NCI-H748 (cell line): ENCODE measurements at regions not wholly inside any gene's neighbourhood (a gene's known extent, or its start where the extent isn't known, plus 50 kb on each side); places are given as distances from the start of the nearest gene placed in this dataset.
A peak's percentile ranks its signal among the peaks of the same experiment; 100 is the strongest.

ENCODE experiments used
- DNase-seq: peaks from one replicate; lab custom pipeline; 2025; ENCODE audit not compliant: unreplicated experiment; lab: John Stamatoyannopoulos, UW

DNA sequence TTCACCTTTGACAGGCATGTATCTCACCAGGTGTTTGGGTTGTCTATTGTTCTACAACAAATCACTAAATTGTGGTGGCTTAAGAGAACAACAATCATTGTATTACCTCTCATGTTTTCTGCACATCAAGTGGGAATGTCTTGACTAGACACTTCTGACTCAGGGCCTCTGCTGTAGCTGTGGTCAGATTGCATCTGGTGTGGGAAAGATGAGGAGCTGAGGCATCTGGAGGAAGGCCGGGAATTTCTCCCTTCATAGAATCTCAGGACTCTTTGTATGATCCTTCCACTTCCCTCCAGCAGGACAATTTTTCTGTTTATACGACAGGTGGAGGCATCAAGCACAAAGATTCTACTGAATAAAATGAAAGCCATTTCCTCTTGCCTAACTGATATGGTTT, 511.8 kb upstream of the NBEA start:
- peak; percentile 40 for DNase-seq

DNA sequence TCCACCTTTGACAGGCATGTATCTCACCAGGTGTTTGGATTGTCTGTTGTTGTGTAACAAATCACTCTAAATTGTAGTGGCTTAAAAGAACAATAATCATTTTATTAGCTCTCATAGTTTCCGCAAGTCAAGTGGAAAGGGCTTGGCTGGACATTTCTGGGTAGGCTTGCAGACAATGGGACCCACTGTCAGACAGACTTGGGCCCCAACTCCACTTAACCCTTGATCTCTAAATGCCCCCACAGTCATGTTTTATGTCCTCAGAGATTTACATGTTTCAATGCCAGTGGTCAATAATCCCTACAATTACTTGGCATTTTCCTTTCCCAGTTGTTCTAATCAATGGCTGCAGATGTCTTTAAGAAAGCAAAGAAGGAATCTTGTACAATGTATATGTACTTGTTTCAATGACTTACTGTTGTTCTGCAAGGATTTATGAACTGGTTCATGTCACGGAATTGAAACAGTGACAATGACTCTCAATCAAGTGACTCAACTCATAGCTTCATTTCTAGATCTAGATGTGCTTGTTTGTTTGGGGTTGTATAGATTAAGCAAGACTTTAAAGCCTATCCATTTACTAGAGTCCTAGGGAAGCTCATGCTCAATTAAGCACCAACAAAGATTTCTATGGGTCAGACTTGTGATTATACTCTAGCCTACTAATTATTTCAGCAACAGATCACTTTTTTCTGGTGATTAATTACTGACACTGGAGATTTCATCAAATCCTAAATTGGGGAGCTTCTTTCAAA, 510.1 kb upstream of the NBEA start:
- DNase-seq, result peak; percentile 97

DNA sequence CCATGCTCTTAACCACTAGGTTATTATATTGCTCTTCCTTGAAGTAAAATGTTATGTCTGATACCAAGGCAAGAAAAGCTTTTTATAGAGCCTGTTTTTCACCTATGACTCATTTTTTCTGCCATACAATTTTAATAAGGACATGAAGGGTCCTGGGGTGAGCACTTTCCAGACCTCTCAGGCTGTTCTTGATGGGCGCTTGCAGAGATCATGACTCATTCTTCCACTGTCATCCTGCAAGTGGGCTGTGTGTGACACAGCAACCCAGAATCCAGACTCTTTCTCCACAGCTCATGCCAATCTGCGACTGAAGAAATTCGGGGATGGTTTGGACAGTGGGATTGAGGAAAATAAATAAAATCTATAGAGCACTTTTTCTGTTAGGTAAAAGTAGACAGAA, 506.7 kb upstream of the NBEA start:
- no peak for DNase-seq

DNA sequence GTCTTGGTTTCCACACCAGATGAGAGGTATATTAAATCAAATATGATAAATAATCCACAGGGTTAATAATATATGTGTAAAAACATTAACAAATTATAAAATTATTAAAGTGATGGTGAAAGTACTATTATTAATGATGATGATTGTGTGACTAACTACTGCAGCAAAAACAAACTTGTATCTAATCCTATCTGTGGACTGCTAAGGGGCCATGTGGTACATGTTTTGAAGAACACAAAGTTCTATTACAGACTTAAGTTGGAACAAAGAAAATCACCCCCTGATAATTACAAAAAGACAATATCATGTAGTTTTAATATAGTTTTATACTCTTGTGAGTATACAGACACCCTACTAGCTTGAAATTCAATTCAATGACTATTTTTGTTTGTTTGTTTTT, 504.2 kb upstream of the NBEA start:
- DNase-seq, result no peak

DNA sequence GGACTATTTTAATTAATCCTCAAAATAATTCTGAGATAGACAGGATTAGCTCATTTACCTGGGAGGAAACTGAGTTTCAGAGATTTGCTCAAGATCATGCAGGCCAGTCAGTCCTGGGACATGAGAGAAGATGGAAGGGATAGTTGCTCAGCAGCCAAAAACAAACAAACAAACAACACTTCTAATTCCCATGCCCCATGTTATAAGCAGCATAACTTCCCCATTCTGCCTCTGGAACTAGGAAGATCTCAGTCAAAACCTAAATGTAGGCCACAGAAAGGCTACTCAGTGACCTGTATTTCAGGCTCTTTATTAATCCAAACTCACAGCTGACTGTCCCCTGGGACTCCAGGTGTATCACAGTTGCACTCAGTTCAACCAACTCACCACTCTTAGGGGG, 489.2 kb upstream of the NBEA start:
- DNase-seq, result no peak

DNA sequence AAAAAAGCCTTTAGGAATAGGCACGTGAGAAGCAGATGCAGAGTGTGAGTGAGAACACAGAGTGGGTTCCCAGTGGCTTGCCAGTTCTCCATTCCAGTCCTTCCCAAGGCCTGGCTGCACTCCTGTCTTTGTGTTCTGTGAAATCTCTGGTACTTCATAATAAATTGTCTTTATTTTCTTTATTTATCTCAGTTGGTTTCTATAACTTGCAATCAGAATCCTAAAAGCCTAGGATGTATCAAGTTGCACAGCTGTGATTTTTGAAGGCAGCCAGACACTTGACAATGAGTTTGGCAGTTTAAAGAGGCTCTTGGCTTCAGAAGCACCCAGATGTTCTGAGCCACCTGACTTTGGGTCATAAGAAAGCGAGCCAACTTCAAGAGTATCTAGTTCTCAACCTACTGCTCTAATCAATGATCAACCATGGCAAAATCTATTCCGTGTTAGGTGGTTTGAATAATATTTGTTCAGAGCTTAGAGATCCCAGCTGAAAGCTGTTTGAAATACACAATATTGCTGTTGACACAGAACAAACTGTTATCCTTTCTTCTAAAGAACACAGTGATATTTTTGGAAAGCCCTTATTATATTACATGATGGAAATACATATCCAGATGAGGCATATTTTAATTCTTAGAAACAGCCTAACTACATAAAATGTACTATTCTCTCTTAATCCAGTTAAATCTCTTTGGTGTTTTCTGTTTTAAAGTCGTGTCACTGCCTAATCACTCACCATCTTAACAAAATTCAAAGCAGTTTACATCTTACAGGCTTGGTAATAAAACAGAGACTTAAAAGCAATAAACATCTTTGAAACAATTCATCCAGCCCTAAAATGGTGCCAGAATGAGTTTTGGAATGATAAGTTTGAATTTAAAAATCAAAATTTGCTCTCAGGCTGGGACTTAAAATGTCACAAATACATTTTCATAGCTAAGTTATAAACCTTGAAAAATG, 483.0 kb upstream of the NBEA start:
- peak; percentile 24 for DNase-seq

DNA sequence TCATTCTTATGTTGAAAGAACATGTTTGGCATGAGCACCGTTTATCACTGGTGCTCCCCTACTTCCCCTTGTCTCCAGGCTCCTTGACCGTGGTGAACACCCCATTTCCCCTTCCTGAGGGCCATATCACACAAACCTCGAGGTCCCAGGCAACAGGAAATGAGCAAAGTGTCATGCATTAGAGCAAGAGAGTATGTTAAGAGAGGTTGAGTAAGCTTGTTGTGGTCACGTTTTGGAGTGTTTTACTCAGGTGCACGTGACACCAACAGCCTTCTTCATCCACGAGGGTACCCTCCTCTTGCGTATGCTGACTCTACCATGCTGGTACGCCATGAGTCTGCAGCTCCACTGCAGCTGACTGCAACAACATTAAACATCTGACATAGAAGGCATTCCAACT, 482.2 kb upstream of the NBEA start:
- DNase-seq, result no peak

DNA sequence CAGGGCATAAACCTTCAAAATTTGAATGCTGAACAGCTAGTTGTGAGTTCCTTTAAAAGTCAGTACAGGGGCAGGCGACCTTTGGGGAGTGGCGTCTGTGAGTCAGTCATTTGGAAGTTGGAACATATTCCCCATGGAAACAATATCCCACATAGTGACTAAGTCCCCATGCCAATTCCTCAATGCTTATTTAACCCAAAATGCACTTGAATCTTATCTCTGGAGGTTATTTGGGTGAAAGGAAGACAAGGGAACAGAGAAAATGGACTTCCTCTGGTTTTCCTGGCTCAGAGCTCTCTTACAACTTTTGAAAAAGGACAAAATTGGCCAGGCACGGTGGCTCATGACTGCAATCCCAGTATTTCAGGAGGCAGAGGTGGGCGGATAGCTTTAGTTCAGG, 479.2 kb upstream of the NBEA start:
- no peak for DNase-seq

DNA sequence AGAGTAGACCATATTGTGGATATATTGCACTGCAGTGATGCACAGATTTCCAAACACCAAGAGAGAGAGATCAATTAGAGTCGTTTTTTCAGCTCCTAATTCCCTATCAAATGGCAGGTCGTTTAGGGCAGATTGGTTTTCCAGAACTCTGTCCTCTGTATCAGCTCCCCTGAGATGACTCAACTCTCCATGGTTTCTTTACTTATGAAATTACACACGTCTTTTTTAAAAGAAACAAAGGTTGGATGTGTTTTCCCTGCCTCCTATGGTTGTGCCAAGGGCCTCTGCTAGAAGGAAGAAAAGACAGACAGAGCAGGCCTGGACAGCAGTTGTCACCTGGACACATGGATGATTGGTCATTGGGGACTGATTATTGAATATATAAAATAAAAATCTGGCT, 478.1 kb upstream of the NBEA start:
- DNase-seq, result no peak

DNA sequence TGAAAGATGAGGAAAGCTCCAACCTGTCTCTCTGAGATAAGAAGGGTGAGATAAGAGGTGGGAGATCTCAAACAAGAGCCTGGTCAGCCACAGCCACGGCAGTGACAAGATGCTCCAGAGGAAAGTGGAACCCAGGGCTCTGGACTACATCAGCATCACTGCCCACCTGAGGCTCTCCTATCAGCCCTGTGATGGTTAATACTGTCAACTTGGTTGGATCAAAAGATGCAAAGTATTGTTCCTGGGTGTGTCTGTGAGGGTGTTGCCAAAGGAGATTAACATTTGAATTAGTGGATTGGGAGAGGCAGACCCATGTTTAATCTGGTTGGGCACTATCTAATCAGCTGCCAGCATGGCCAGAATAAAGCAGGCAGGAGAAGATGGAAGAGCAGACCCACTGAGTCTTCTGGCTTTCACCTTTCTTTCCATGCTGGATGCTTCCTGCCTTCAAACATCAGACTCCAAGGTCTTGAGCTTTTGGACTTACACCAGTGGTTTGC, 476.6 kb upstream of the NBEA start:
- peak; percentile 10 for DNase-seq

DNA sequence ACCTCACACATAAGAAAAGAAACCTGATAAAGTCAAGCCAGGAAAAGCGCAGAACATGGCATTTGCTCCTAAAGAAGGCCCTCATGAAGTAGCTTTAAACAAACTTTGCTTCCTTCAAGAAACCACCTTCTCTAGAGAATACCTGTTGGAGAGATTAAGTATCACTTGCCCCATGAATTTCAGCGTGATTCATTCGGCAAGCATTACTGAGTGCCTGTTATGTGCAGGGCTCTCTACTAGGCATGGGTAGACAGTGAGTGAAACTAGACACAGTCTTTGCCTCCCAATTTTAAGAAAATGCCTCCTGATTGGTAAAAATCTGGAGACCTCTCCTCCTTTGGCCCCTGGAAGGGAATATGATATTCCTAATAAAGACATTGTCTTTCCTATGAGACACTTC, 475.8 kb upstream of the NBEA start:
- DNase-seq, result no peak

DNA sequence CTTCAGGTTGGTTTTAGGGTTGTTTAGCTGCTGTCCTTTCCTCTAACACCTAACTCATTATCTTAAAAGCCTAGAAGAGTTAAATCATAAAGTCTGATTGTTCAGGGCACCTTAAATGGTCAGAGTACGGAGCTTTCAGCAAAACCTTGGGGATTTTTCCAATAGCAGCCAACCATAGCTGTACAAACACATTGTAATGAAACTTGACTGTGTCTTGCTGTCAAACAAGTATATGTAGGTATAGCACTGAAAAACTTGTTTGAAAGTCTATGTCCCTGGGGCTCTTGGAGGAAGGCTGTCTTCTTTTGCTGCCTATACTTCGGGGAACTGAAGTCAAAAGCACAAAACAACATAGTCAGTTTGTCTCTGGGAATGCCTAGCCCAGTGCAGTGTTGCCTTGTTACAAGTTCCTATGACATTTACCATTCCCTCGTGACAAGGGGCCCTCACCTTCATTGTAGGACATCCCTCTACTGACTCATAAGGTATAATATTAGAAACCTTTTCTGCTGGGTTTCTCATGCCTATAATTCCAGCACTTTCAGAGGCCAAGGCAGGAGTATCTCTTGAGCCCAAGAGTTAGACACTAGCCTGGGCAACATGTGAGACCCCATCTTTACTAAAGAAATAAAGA, 474.5 kb upstream of the NBEA start:
- no peak for DNase-seq

DNA sequence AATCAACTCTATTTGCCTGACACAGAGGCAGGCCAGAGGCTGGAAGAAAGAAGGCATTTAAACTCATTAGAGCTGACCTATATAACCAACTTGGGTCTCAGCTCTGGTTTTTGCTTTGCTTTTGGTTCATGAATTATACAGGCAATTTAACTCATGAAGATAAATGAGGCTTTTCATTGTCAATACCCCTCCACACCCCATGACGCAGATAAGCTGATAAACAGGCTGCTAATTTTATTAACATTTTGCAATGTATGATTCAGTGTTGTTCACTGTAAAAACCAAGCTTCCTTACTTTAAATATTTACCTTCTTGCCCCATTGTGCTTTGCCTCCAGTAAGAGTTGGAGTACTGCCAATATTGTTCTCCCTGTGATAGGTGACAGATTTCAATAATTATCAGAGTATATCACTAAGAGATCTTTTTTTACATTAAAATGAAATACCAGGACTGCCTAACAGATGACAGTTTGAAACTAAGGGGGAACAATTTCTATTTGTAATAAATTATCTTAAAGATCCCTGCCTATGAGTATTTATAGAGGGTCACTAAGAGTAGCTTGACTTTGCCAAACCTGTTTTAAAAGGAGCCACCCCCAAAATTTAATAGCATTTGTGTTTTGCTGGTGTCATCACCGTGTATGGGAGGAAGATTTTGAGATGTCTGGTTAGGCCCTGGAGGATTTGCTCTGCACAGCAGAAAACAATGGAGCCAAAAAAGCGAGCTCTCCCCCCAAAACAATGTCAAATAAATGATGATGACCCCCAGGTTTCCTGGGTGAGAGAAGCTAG, 472.7 kb upstream of the NBEA start:
- peak; percentile 97 for DNase-seq

DNA sequence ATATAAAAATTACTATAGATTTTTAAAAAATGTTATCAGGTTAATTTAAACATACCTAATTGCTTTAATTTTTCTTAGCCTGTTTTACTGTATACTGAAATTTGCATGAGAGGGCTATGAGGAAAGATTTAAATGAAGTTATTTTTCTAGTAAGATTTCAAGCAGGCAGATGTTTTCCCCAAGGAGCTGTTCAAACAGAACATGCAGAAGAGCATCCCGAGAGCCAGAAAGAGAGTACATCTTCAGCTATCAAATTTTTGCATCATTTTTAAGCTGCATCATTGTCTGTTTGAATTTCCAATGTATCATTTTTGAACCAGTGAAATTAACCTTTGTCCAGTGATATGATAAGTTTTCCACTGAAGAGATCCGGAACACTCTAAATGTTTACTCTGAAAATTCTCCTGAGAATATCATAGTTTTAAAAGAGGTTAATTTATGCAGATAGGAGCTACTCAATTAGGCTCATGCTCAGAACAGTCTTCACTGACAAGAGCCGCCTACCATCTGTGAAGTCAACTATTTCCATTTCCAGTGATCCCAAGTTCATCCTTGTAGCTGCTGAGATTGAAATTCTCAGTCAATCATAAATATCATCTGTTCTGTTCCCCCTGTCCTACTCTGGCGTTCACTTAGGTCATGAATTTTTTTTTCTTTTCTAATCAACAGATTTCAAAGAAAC, 467.7 kb upstream of the NBEA start:
- no peak for DNase-seq

DNA sequence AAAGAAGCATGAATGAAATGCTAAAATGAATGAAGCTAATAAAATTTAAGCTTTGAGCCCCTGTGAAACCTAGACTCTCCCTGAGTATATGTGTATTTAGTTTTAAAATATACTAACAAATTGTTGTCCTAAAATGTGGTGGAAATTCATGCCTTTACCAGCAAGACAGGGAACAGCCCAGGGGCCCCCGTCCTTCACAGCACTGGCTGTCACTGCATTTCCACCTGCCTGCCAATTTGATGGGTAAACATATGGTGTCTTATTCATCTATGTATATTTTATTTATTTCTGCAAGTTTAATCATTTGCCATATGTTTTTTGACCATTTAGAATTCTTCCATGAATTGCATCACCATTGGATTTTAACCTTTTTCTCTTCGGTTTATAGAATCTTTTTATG, 463.7 kb upstream of the NBEA start:
- no peak for DNase-seq

DNA sequence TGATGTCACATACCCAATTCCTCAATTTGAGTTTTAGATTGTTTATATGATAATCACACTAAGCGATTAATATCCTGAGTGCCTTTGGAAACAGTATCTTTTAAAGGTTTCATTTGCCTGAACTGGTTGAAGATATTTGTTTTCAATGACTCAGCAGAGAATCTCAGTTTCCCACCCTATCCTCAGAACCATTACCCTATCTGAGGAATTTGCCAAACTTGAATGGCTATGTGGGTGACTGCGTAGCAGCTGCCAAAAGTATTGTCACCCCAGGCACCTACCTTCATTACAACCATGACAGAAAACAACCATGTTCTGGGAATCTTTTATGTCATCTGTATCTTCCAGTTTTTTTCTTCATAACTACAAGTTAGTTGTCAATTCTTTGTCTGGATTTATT, 440.1 kb upstream of the NBEA start:
- no peak for DNase-seq

DNA sequence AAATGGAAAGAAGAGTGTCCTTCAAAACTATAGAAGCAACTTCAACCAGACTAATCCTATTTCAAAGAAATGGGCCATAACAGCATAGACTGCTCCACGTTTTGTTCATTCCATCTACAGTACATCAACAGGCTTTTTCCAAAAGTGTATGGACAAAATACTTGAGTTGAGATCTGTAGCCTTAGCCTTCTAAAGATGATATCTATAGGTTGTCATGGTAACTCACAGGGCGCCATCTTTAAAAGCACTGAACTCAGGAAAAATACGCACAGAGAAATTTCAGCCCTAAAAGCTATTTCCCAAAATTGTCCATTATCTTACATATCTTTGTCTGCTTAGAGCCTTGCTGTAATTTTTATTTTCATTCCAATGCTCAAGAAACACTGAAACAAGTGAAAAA, 439.4 kb upstream of the NBEA start:
- DNase-seq, result no peak

DNA sequence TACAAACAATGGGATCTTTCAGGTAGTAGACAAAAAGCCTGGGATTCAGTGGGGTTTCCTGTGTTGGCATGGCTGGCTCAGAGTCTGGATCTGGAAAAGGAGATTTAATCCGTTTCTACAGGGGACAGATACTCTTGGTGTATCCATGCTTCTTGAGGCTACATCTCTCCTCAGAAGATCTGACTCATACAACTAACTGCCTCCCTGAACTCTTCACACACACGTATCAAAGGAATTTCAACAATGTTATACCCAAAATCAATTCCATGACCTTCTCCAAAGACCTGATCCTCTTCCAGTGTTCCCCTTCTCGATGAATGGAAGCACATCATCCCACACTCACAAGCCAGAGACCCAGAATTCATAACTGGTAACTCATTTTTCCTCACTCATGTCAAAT, 435.3 kb upstream of the NBEA start:
- no peak for DNase-seq

DNA sequence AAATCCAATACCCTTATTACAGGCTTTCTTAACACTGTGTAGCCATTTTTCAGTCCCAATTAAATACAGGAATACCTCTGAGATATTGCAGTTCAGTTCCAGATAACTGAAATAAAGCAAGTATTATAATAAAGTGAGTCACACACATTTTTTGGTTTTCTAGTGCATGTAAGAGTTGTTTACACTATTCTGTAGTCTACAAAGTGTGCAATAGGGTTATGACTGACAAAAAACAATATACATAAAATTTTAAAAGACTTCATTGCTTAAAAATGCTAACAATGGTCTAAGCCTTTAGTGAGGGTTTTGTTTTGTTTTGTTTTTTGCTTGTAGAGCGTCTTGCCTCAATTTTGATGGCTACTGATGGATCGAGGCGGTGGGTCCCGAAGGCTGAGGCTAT, 434.4 kb upstream of the NBEA start:
- no peak for DNase-seq

DNA sequence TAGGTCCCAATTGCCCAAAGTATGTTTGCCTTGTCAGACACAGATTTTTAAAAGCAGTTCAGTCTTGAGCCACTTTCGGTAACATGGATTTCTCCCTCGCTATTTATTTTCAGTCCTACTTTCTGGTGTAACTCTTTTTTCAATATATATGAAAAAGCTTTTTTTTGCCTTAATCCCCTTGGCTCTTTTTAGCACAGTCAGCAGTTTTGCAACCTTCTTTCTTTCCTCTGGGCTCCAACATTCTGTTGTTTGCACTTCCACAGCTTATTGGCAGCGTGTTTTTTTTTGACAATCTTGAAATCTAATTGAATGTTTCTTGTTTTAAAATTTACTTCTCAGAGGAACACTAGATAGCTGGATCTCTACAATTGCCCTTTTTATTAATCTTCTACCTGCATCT, 429.3 kb upstream of the NBEA start:
- DNase-seq, result no peak
